ENCODE measurements at regions not wholly inside any gene's neighbourhood (a gene's known extent, or its start where the extent isn't known, plus 50 kb on each side); places are given as distances from the start of the nearest gene placed in this dataset.
"Not testable (repeated sequence)": the region's sequence is repeated elsewhere in the genome, so short reads cannot be mapped to it uniquely, and the experiment has no call there.

GRCh38 chr1:213687832-213688231 is 299.9 kb upstream of the PROX1 start:
- DNase-seq, result no peak

- no peak for DNase-seq
Measured at GRCh38 chr1:213688655-213689054, 299.1 kb upstream of the PROX1 start.

- no peak for DNase-seq
Measured at GRCh38 chr1:213689260-213689659, 298.5 kb upstream of the PROX1 start.

GRCh38 chr1:213690341-213690917 is 297.3 kb upstream of the PROX1 start:
- DNase-seq, result no peak

GRCh38 chr1:213692321-213692720 is 295.5 kb upstream of the PROX1 start:
- no peak for DNase-seq

GRCh38 chr1:213693864-213694263 is 293.9 kb upstream of the PROX1 start:
- DNase-seq, result no peak

DNA sequence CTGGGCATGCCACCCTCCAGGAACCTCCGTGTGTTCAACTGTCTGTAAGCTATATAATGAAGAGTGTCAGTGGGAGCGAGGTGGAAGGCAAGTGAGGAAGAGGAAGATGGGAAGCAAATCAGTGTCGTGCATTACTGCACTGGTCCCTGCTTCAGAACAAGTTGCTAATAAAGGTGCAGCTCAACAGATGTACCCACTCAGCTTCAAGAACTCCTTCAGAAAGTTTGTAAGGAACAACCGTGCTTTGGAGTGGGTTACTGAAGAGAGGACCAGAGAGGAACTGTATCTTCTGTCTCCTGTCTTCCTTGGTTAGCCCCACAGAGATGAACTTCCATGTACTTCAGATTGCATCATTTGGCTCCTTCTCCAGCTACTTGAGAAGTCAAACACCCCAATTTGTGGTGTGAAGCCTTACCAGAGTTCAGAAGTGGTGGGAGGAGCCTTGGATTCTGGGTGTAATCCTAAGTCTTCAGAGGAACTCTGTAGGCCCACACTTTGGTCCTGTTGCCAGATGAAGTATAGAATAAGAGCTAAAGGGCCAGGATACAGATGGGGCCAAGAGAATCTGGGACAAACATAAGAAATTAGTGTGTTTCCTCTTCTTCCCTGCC is 290.5 kb upstream of the PROX1 start:
- no peak for DNase-seq

DNA sequence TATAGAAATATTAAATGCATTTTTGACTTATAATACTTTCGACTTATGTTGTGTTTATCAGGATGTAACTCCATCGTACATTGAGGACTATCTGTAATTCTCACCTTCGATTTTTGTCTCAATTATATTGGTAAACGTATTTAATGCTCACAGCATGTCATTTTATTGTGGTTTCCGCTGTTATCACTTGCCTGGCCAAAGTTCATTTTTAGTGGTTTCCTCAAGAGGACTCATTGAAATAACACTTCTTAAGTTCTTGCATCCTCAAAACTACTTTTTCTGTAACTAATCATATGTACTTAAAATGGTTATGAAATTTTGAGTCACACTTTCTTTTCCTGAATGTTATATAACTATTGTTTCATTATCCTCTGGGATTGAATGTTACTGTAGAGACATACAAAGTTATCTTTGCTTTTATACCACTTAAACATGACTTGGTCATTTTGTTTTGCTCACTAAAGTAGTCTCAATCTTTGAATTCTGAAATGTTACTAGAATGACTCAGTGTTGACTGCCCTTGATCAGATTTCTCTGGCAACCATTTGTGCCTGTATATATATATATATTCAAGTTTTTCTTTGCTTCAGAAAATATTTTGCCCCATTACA is 289.6 kb upstream of the PROX1 start:
- no peak for DNase-seq

DNA sequence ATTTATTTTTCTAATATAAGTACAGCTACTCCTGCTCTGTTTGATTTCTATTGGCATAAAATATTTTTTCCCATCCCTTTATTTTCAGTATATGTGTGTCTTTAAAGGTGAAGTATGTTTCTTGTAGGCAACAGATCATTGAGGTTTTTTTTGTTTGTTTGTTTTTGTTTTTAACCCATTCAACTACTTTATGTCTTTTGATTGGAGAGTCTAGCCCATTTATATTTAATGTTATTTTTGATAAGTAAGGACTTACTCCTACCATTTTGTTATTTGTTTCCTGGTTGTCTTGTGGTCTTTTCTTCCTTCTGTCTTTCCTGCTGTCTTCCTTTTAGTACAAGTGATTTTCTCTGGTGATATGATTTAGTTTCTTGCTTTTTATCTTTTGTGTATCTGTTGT is 285.1 kb upstream of the PROX1 start:
- DNase-seq, result no peak

DNA sequence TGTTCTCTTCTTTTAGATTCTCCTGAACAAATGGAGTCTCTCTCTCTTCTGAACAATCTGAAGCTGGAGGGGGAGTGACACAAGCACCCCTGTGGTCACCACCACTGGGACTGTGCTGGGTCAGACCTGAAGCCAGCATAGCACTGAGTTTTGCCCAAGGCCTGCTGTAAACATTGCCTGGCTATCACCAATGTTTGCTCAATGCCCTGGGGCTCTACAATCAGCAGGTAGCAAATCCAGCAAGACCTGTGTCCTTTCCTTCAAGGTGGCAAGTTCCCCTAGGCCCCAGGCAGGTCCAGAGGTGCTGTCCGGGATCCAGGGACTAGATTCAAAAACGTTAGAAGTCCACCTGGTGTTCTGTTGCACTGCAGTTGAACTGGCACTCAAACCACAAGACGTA is 282.8 kb upstream of the PROX1 start:
- no peak for DNase-seq

GRCh38 chr1:213711833-213712490 is 275.8 kb upstream of the PROX1 start:
- DNase-seq, result not testable (repeated sequence)

DNA sequence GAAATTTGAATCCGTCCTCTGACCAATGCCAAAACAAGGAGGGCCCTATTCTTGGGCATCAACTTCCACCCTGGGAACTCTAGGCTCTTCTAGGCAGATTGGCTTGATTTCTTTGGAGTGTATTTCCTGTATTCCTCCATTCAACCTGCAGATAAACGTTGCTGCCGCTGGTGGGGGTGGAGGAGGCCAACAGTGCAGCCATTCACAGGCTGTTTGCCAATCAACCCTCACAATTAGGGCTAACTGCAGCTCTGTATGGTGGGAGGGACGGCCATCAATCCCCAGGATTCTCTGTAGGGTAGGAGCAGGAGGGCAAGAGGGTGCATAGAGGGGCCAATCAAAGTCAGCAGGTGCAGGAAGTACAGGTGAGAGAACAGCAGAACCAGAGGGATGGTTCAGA is 273.1 kb upstream of the PROX1 start:
- DNase-seq, result no peak

DNA sequence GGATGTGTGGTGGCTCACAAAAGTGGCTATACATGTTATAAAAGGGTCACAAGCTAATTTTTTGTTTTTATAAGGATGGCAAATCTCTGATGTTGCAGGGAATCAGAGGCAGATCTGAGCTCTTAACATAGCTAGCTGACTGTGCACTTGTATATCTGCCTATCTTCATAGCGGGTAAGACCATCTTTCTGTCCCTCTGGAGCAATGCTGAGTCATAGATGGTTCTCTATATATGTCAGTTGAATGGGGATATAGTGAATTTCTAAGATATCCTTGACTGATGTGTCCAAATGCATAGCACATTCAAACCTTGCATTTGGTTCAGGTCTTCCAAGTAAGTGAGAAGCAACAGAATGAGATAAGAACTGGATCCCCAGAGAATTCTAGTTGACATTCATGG is 272.6 kb upstream of the PROX1 start:
- no peak for DNase-seq

DNA sequence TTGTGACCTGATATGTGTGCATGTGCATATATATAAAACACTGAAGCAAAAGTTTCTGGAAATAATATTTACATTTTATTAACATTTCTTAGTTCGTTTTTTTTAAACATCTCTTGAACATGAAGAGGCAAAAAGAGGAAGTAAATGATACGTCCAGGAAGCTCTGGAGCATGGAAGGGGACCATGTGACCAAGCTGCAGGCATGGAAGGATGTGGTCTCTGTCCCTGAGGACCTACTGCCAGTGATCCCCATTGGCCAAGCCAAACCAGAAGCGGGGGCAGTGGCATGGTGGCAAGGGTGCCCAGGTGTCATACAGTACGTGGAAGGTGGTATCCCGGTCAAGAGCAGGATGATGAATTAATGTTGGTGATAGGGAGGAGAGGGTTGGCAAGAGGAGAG is 268.3 kb upstream of the PROX1 start:
- DNase-seq, result no peak

DNA sequence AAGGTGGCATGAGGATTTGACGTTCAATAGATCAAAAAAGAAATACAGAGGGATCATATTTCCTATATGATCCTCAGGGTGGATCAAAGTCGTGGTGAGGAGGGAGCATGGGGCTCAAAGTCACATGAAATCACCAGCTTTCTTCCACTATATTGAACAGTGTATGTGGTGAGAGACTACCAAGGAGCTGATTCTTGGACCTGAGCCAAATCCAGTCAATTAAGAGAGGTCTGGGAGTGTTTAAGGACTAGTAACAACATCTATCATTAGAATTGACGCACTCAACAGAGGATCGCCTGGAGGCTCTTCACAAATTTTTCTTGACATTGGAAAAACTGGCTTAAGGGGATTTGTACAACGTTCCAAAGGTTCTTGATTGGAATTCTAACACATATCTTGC is 267.7 kb upstream of the PROX1 start:
- no peak for DNase-seq

GRCh38 chr1:213723187-213723586 is 264.6 kb upstream of the PROX1 start:
- DNase-seq, result no peak

DNA sequence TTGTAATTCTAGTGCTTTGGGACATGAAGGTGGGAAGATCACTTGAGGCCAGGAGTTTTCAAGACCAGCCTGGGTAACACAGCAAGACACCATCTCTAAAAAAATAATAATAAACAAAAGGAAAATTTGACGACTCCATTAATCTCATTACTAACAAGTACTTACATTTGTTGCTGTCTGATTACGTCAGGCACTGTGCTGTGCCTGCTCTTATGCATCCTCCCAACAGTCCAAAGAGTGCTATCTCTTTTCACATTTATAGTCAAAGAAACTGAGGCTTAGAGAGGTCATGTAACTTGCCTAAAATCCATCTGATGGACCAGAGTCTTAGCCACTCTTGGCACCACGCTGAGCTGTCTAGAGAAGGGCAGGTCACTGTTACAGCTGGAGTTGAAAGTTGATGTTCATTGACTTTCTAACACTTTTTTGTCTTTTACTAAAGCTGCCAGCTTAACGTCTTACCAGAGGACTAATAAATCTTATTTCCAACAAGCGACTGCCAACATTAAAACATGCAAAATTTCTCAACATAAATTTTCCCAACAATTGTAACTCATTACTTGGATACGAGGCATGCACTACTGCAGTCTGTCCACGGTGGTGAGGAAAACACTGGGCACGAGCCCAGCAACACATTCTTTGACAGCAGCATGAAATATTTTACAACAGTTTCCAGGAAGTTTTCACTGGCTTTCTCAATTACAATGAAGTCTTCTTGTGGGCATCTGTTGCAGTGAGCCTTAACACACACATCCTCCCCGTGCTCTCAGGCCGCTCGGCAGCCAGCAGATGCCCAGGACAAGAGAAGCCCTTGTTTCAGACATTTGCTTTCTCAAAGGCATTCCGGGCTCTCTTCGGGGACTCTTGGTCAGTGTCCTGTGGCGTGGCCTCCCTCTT is 262.9 kb upstream of the PROX1 start:
- no peak for DNase-seq

- DNase-seq, result no peak
Measured at GRCh38 chr1:213727853-213728592, 259.8 kb upstream of the PROX1 start.

GRCh38 chr1:213728593-213729536 is 258.9 kb upstream of the PROX1 start:
- no peak for DNase-seq

DNA sequence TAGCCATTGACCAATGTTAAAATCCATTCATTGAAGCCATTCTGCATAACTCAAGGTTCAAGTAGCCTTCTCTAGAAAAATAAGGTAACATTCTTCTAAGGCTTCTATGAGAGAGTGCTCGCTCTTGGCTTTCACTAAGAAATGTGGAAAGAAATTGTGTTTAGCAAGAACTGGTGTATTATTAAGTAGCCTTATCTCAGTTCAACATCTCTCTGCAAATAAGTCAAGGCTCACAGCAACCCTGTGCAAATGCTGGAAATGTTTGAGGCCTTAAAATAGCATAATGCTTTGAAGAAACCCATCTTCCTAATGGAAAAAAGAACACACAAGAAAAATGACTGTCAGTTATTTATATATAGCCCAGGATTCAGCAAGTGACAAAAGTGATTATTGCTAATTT is 254.1 kb upstream of the PROX1 start:
- DNase-seq, result no peak

- no peak for DNase-seq
Measured at GRCh38 chr1:213737398-213738035, 250.3 kb upstream of the PROX1 start.
